Naive B cell (primary cell): ENCODE measurements at regions not wholly inside any gene's neighbourhood (a gene's known extent, or its start where the extent isn't known, plus 50 kb on each side); places are given as distances from the start of the nearest gene placed in this dataset.

Experiments used
- ATAC-seq, 2 donors: fragments of 150-1000 bp; cut with Tn5 transposase; 2 replicates each; pipeline ENCODE4 v1.10.0; 2021; ENCODE audit warnings: low read depth in 2 of 2, mild to moderate bottlenecking in 2 of 2, moderate library complexity in 2 of 2
- DNase-seq: peaks from one replicate; pipeline ENCODE4 v3.0.0; 2022
- H3K27ac Mint-ChIP-seq, 6 donors: one replicate each; pipeline ENCODE4 v1.8.0; 2020 to 2022; ENCODE audit warnings: mild to moderate bottlenecking in 6 of 6, mixed read lengths in 6 of 6, moderate library complexity in 5 of 6, inconsistent platforms in 2 of 6
- H3K27me3 Mint-ChIP-seq, 3 donors: one replicate each; pipeline ENCODE4 v1.8.0; 2021 to 2022; ENCODE audit warnings: mixed read lengths in 3 of 3, mild to moderate bottlenecking in 1 of 3
- H3K36me3 Mint-ChIP-seq, 2 donors: one replicate each; pipeline ENCODE4 v1.8.0; 2020 to 2022; ENCODE audit warnings: mixed read lengths in 2 of 2, inconsistent platforms in 1 of 2, mild to moderate bottlenecking in 1 of 2
- H3K4me1 Mint-ChIP-seq, 3 donors: one replicate each; pipeline ENCODE4 v1.8.0; 2020 to 2022; ENCODE audit warnings: mixed read lengths in 3 of 3, inconsistent platforms in 1 of 3, mild to moderate bottlenecking in 1 of 3, moderate library complexity in 1 of 3
- H3K4me3 Mint-ChIP-seq, 8 donors: one replicate each; pipeline ENCODE4 v1.8.0; 2020 to 2022; ENCODE audit warnings: mild to moderate bottlenecking in 8 of 8, mixed read lengths in 8 of 8, moderate library complexity in 8 of 8, inconsistent platforms in 2 of 8
- H3K9me3 Mint-ChIP-seq, 7 donors: one replicate each; pipeline ENCODE4 v1.8.0; 2020 to 2022; ENCODE audit warnings: mixed read lengths in 7 of 7, mild to moderate bottlenecking in 5 of 7, inconsistent platforms in 2 of 7, moderate library complexity in 1 of 7

GRCh38 chr2:137834760-137835379 lies 129.4 kb upstream of the HNMT start:
- Mint-ChIP-seq H3K9me3 (no peaks in the 10 kb centered on the region), H3K36me3 (no peaks in the 10 kb centered on the region), H3K27me3 (peaks cover 4 to 8% (median 6%) of the 10 kb centered on the region in 3 donors), H3K4me1 (no peaks in the 10 kb centered on the region), H3K4me3 (no peak overlapping the region), H3K27ac (no peak overlapping the region)
- ATAC-seq: no peak
- no peak for DNase-seq

GRCh38 chr2:137836671-137837070 lies 127.6 kb upstream of the HNMT start:
- H3K9me3 Mint-ChIP-seq: no peaks in the 10 kb centered on the region
- ATAC-seq (no peak), DNase-seq (no peak)
- no peaks in the 10 kb centered on the region for H3K36me3 Mint-ChIP-seq
- no peak overlapping the region for H3K27ac Mint-ChIP-seq
- peaks cover 4 to 10% (median 8%) of the 10 kb centered on the region in 3 donors for H3K27me3 Mint-ChIP-seq
- no peak overlapping the region for H3K4me3 Mint-ChIP-seq
- H3K4me1 Mint-ChIP-seq: no peaks in the 10 kb centered on the region

DNA sequence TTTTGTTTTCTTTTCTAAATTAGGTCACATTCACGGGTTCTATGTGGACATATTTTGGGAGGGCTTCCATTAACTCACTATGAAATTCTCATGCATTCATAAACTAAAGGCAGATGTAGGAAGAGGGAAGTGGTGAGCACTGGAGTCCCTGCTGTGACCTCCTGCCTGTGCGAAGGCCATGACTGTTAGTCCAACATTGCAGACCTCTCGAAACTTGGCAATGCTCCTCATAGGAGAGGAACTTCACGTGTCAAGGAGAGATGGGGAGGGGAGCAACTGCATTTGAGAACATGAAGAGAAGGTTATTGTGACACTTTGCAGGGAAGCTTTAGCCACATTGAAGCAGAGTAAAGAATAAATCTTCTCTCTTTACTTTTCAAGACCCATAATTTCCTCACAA lies 126.4 kb upstream of the HNMT start:
- H3K9me3 Mint-ChIP-seq: no peaks in the 10 kb centered on the region
- H3K36me3 Mint-ChIP-seq: no peaks in the 10 kb centered on the region
- DNase-seq: no peak
- peaks cover 4 to 10% (median 8%) of the 10 kb centered on the region in 3 donors for H3K27me3 Mint-ChIP-seq
- no peaks in the 10 kb centered on the region for H3K4me1 Mint-ChIP-seq
- no peak for ATAC-seq
- H3K27ac Mint-ChIP-seq: no peak overlapping the region
- no peak overlapping the region for H3K4me3 Mint-ChIP-seq

- Mint-ChIP-seq H3K27me3 (peaks cover 4 to 10% (median 8%) of the 10 kb centered on the region in 3 donors), H3K4me3 (no peak overlapping the region), H3K27ac (no peak overlapping the region), H3K9me3 (no peaks in the 10 kb centered on the region), H3K4me1 (no peaks in the 10 kb centered on the region), H3K36me3 (no peaks in the 10 kb centered on the region)
- DNase-seq (peak; percentile 27), ATAC-seq (no peak)
These were observed 125.8 kb upstream of the HNMT start for GRCh38 chr2:137838255-137839092.

DNA sequence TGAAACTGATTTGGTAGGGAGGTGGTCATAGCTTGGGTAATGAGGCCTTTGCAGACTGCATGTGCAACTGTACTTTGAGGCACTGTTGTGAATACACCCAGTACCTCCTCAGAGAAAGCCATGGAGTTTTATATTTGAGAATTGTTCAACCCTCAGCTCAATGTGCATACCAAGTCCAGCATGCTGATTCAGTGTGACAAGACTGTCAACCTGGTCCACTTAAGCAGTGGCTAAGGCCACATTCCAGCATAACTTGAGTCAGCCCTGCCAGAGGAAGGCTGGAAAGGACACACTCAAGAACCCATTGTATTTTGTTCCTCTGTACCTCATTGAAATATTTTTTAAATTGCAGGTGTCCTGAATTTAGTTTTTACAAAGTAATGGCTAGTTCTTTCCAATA lies 121.8 kb upstream of the HNMT start:
- H3K4me1 Mint-ChIP-seq: no peaks in the 10 kb centered on the region
- no peaks in the 10 kb centered on the region for H3K36me3 Mint-ChIP-seq
- no peak overlapping the region for H3K4me3 Mint-ChIP-seq
- no peak for DNase-seq
- peaks cover 0 to 13% (median 0%) of the 10 kb centered on the region in 7 donors for H3K9me3 Mint-ChIP-seq
- no peak for ATAC-seq
- H3K27ac Mint-ChIP-seq: no peak overlapping the region
- peaks cover 9 to 13% (median 10%) of the 10 kb centered on the region in 3 donors for H3K27me3 Mint-ChIP-seq

DNA sequence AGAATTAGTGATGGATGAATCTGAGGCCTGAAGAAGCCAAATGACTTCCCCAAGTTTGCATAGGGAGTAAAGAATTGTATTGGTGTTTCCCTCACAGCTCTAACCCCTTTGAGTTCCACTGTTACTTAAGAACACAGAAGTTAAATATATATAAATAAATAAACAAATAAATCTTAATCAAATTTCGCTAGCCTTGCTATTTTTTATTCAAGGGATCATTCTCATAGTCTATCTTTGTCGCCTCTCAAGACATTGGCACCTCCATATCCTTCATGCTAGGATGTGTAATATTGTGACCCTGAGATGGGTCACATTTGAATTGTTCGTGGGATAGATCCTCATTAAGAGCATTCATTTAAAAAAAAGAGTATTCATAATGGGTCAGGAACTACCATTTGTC lies 121.3 kb upstream of the HNMT start:
- H3K36me3 Mint-ChIP-seq: no peaks in the 10 kb centered on the region
- peaks cover 0 to 13% (median 0%) of the 10 kb centered on the region in 7 donors for H3K9me3 Mint-ChIP-seq
- DNase-seq (no peak), ATAC-seq (no peak)
- no peaks in the 10 kb centered on the region for H3K4me1 Mint-ChIP-seq
- peaks cover 10 to 13% (median 10%) of the 10 kb centered on the region in 3 donors for H3K27me3 Mint-ChIP-seq
- H3K4me3 Mint-ChIP-seq: no peak overlapping the region
- no peak overlapping the region for H3K27ac Mint-ChIP-seq

DNA sequence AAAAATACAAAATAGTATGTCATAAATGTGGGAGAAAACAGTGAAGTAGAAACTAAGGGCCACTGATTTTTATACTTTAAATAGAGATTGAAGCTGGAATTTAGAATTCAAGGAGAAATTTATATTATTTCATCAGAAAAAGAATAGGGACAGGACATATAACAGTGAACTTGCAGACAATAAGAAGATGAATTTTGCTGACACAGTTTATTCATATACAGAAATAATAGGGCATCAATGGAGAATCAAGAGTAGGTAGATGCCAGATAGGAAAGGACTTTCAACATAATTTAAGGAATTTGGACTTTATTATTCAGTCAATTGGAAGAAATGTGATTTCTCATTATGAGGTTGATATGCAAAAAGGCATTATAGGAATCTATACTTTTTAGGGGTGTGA lies 118.9 kb upstream of the HNMT start:
- Mint-ChIP-seq H3K27ac (no peak overlapping the region), H3K9me3 (peaks cover 0 to 13% (median 0%) of the 10 kb centered on the region in 7 donors), H3K36me3 (no peaks in the 10 kb centered on the region), H3K27me3 (peaks cover 0 to 13% (median 10%) of the 10 kb centered on the region in 3 donors), H3K4me1 (no peaks in the 10 kb centered on the region), H3K4me3 (no peak overlapping the region)
- ATAC-seq (no peak), DNase-seq (no peak)

GRCh38 chr2:137846993-137847392 lies 117.3 kb upstream of the HNMT start:
- peaks cover 4 to 18% (median 10%) of the 10 kb centered on the region in 3 donors for H3K27me3 Mint-ChIP-seq
- H3K36me3 Mint-ChIP-seq: no peaks in the 10 kb centered on the region
- ATAC-seq (no peak), DNase-seq (no peak)
- no peak overlapping the region for H3K27ac Mint-ChIP-seq
- H3K9me3 Mint-ChIP-seq: peaks cover 0 to 13% (median 2%) of the 10 kb centered on the region in 7 donors
- no peaks in the 10 kb centered on the region for H3K4me1 Mint-ChIP-seq
- no peak overlapping the region for H3K4me3 Mint-ChIP-seq

- Mint-ChIP-seq H3K4me3 (no peak overlapping the region), H3K27ac (no peak overlapping the region), H3K36me3 (no peaks in the 10 kb centered on the region), H3K4me1 (no peaks in the 10 kb centered on the region), H3K9me3 (peaks cover 0 to 13% (median 5%) of the 10 kb centered on the region in 7 donors), H3K27me3 (peaks cover 4 to 21% (median 10%) of the 10 kb centered on the region in 3 donors)
- ATAC-seq: no peak
- no peak for DNase-seq
These were observed 116.8 kb upstream of the HNMT start for GRCh38 chr2:137847443-137847842.

DNA sequence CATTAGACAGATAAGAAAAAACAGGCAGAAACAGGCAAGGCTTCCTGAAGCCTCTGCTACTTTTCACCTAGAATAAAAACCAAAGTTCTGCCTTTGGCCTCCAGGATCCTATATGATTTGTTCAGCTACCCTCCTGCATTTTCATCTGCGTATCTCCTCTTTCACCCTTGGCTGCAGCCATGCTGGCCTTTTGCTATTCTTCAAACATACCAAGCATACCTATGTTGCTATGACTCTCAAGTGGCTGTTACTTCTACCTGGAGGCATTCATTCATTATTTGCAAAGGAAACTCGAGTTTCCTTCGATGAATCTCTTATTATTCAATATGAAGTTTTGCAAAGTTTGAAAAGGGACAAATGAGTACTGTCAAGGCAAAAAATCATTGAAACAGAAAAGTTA lies 106.4 kb upstream of the HNMT start:
- H3K4me3 Mint-ChIP-seq: no peak overlapping the region
- H3K27ac Mint-ChIP-seq: no peak overlapping the region
- no peaks in the 10 kb centered on the region for H3K36me3 Mint-ChIP-seq
- no peaks in the 10 kb centered on the region for H3K9me3 Mint-ChIP-seq
- DNase-seq (no peak), ATAC-seq (no peak)
- peaks cover 0 to 9% (median 4%) of the 10 kb centered on the region in 3 donors for H3K27me3 Mint-ChIP-seq
- H3K4me1 Mint-ChIP-seq: no peaks in the 10 kb centered on the region

GRCh38 chr2:137862651-137863050 lies 101.6 kb upstream of the HNMT start:
- ATAC-seq: no peak
- no peak for DNase-seq
- Mint-ChIP-seq H3K36me3 (no peaks in the 10 kb centered on the region), H3K27ac (no peak overlapping the region), H3K27me3 (peaks cover 0 to 17% (median 4%) of the 10 kb centered on the region in 3 donors), H3K9me3 (no peaks in the 10 kb centered on the region), H3K4me3 (no peak overlapping the region), H3K4me1 (no peaks in the 10 kb centered on the region)

GRCh38 chr2:137865954-137866540 lies 98.2 kb upstream of the HNMT start:
- H3K27me3 Mint-ChIP-seq: peaks cover 0 to 16% (median 4%) of the 10 kb centered on the region in 3 donors
- ATAC-seq (no peak), DNase-seq (peak; percentile 25)
- H3K4me1 Mint-ChIP-seq: no peaks in the 10 kb centered on the region
- H3K9me3 Mint-ChIP-seq: no peaks in the 10 kb centered on the region
- no peak overlapping the region for H3K4me3 Mint-ChIP-seq
- no peak overlapping the region for H3K27ac Mint-ChIP-seq
- H3K36me3 Mint-ChIP-seq: no peaks in the 10 kb centered on the region

DNA sequence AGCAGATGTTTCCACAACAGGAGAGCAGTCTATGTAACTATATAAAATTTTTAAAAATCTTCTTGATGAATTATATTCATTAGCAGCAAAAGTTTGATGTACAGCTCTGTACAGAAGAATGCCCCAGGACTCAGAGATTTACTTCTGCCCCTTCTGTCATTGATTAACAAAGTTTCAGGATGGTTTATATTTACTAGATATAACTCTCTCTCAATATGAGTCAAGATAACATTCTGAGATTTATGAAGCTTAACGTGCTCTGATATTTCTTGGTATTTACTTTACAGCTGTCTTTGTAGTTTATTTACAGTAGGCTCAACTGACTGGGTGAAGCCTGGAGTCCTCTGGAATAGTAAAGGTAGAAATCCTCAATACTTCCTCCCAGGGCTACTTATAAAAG lies 93.6 kb upstream of the HNMT start:
- Mint-ChIP-seq H3K4me3 (no peak overlapping the region), H3K36me3 (no peaks in the 10 kb centered on the region), H3K27ac (no peak overlapping the region), H3K9me3 (no peaks in the 10 kb centered on the region), H3K27me3 (peaks cover 4 to 7% (median 7%) of the 10 kb centered on the region in 3 donors), H3K4me1 (no peaks in the 10 kb centered on the region)
- no peak for DNase-seq
- ATAC-seq: no peak

DNA sequence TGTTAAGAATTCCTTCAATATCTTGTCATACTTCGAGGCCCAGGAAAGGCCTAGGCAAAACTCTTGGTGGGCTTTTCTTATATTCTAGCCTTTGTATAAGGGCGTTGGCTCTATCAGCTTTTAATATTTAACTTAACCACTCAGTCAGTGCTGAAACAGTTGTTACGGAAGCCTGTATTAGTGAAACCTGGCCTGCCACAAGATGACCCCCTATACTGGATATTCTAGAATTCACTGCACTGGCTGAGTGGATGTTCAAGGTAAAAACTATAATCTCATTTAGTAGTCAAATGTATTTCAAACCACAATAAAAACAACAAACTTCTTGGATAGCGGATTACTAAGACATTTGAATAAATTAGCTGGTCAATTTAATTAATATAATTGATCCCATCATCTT lies 91.7 kb upstream of the HNMT start:
- ATAC-seq (no peak), DNase-seq (no peak)
- Mint-ChIP-seq H3K36me3 (no peaks in the 10 kb centered on the region), H3K27ac (no peak overlapping the region), H3K4me1 (no peaks in the 10 kb centered on the region), H3K9me3 (no peaks in the 10 kb centered on the region), H3K27me3 (peaks cover 4 to 7% (median 7%) of the 10 kb centered on the region in 3 donors), H3K4me3 (no peak overlapping the region)
